ENCODE measurements at regions not wholly inside any gene's neighbourhood (a gene's known extent, or its start where the extent isn't known, plus 50 kb on each side); places are given as distances from the start of the nearest gene placed in this dataset.
"Not testable (repeated sequence)": the region's sequence is repeated elsewhere in the genome, so short reads cannot be mapped to it uniquely, and the experiment has no call there.

DNA sequence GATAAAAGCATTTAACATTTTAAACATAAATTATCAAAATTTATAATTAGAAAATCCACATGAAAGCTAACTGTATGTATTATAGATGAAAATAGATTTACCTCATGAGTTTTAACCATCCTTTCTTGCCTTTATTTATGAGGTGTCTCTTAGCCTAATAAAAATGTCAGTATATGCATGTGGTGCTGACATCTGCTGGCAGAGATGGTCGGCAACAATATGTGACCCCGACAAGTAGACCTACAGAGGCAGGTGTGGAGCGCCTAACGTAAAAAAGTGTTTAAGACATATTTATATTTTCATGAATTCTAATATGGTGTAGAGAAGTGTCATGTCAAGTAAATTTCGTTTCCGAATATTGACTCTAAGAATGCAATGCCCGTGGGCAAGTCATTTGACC lies 149.0 kb upstream of the FUT9 start:
- H3K4me3 ChIP-seq (ENCODE audit: low read depth, low read length), result no peak overlapping the region
- DNase-seq (ENCODE audit: low read depth), result no peak
- TF ChIP-seq, protein P1, sequence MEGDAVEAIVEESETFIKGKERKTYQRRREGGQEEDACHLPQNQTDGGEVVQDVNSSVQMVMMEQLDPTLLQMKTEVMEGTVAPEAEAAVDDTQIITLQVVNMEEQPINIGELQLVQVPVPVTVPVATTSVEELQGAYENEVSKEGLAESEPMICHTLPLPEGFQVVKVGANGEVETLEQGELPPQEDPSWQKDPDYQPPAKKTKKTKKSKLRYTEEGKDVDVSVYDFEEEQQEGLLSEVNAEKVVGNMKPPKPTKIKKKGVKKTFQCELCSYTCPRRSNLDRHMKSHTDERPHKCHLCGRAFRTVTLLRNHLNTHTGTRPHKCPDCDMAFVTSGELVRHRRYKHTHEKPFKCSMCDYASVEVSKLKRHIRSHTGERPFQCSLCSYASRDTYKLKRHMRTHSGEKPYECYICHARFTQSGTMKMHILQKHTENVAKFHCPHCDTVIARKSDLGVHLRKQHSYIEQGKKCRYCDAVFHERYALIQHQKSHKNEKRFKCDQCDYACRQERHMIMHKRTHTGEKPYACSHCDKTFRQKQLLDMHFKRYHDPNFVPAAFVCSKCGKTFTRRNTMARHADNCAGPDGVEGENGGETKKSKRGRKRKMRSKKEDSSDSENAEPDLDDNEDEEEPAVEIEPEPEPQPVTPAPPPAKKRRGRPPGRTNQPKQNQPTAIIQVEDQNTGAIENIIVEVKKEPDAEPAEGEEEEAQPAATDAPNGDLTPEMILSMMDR (IDR thresholded peaks at IDR 0.05; ENCODE audit: low read depth, low read length, missing control alignments), result peak; percentile 33

DNA sequence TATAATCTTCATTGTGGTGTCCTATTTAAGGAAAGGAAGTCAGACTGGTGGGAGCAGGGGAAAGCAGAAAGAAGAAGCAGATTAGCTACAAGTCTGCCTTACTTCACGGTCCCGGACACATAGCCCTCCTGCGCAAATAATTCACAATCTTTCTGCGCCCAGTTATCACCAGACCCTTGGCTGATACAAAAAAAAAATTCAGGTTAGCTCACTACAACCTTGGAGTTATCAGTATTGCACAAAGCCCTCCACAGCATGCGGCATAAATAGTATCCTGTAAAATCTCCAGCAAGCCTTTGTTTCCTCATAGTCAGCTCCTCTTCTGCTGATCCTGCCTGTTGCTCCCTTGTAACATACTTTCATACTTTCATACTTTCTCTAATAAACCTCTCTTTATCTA lies 148.6 kb upstream of the FUT9 start:
- H3K4me3 ChIP-seq (ENCODE audit: low read depth, low read length), result no peak overlapping the region
- no peak for DNase-seq (ENCODE audit: low read depth)
- TF ChIP-seq, protein P1 (IDR thresholded peaks at IDR 0.05; ENCODE audit: low read depth, low read length, missing control alignments), result no peak

DNA sequence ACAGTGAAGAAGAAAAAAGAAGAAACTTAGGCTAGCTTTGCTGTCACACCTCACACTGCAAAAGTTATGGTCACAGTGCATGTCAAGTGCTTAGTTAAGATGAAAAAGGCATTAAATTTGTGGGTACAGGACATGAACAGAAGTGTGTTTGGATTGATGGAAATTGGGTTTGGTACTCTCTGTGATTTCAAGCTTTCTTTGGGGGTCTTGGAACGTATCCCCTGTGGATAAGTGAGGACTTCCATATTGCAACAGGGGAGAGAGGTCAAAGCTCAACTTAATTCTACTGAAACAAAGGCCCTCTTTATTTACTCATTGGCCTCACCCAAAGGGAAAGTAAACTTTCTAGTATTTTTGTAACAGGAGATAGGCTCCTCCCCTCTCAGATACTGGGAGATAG lies 138.3 kb upstream of the FUT9 start:
- H3K4me3 ChIP-seq (ENCODE audit: low read depth, low read length), result no peak overlapping the region
- no peak for DNase-seq (ENCODE audit: low read depth)
- TF ChIP-seq, protein P1 (IDR thresholded peaks at IDR 0.05; ENCODE audit: low read depth, low read length, missing control alignments), result no peak

DNA sequence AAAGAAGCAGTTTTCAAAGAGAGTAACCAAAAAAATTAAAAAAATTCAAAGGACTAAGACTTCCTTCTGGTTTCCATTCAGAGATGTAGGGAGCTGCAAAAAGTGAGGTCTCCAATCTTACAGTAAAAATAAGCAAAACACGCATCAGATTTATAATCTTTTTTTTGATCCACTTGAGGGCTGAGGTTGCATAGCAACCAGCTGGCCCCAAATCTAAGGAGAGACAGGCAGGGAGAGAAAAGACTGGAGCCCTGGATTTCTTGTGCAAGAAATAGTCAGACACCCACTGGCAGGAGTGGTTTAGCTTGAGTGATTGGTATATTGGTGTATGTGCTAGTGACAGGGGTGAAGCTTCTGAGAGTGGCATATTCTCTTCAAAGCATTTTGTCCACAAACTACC lies 135.9 kb upstream of the FUT9 start:
- TF ChIP-seq, protein P1 (IDR thresholded peaks at IDR 0.05; ENCODE audit: low read depth, low read length, missing control alignments), result no peak
- no peak overlapping the region for H3K4me3 ChIP-seq (ENCODE audit: low read depth, low read length)
- no peak for DNase-seq (ENCODE audit: low read depth)

DNA sequence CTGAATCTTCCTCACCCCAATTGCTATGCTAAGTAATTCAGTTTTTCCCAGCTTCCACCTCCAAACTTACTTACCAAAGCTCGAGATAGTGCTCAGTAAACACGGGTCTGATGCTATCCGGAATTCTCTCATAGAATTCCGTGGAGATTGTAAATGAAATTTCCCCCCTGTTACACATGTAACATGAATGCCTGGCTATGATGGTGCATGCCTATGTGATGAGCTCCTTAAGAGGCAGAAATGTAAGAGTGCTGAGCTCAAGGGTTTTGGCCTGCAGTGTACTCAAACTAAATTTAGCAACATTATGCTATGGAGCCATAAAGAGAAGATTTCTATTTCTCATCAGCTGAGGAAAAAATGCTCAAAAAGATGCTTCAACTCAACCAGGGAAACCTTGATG lies 133.4 kb upstream of the FUT9 start:
- TF ChIP-seq, protein P1 (IDR thresholded peaks at IDR 0.05; ENCODE audit: low read depth, low read length, missing control alignments), result no peak
- DNase-seq (ENCODE audit: low read depth), result no peak
- no peak overlapping the region for H3K4me3 ChIP-seq (ENCODE audit: low read depth, low read length)

DNA sequence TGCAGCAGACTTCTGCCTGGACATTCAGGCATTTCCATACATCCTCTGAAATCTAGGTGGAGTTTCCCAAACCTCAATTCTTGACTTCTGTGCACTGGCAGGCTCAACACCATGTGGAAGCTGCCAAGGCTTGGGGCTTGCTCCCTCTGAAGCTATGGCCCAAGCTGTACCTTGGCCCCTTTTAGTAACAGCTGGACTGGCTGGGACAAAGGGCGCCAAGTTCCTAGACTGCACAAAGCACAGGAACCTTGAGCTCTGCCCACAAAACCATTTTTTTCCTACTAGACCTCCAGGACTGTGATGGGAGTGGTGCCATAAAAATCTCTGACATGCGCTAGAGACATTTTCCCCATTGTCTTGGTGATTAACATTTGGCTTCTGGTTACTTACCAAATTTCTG lies 127.1 kb upstream of the FUT9 start:
- DNase-seq (ENCODE audit: low read depth); H3K4me3 ChIP-seq (ENCODE audit: low read depth, low read length): not testable (repeated sequence)

DNA sequence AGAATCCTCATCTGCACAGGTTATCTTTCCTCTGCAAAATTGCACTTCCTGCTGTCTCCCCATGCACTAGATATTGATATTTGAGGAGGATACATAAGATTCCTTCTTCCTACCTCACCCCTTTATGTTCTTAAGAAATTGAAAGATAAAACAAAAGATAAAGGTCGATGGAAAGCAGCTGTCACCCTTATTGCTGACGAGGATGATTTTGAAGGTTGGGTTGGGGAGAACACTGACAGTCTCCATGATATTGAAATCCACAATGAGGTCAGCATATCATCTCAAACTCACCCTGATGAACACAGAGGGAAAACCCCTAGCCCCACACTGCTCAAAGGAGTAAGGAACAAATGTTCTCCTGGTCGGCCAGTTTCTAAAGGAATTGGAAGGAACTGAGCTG lies 110.6 kb upstream of the FUT9 start:
- no peak overlapping the region for H3K4me3 ChIP-seq (ENCODE audit: low read depth, low read length)
- TF ChIP-seq, protein P1 (IDR thresholded peaks at IDR 0.05; ENCODE audit: low read depth, low read length, missing control alignments), result no peak
- no peak for DNase-seq (ENCODE audit: low read depth)

DNA sequence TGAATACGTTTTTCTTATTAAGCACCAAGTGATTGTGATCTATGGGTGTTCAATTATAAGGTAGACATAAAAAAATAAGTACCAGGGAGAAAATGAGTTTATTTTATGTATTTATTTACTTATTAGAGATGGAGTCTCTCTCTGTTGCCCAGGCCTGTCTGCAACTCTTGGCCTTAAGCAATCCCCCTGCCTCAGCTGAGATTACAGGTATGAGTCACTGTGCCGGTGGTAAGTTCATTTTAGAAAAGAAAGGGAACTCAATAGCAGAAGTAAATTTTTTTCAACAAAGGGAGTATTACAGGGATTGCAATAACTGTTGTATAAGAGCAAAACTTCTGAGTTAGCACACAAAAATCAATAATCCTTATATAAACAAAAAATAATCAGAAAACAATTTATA lies 98.7 kb upstream of the FUT9 start:
- no peak for DNase-seq (ENCODE audit: low read depth)
- TF ChIP-seq, protein P1 (IDR thresholded peaks at IDR 0.05; ENCODE audit: low read depth, low read length, missing control alignments), result no peak
- no peak overlapping the region for H3K4me3 ChIP-seq (ENCODE audit: low read depth, low read length)

Measured in GM12864 (cell line).